PC-9 (cell line): ENCODE measurements at regions not wholly inside any gene's neighbourhood (a gene's known extent, or its start where the extent isn't known, plus 50 kb on each side); places are given as distances from the start of the nearest gene placed in this dataset.

Experiments used
- BruUV-seq: library from RNA; stranded (reverse); fragments of 400-500 nt; replicated peaks from 2 replicates; lab custom pipeline; 2021; lab: Mats Ljungman, UMichigan
- CTCF ChIA-PET: fragments of 300-600 bp; sonication (Branson Sonifier 250); formaldehyde crosslinking; loops from one replicate; lab custom pipeline; 2022; ENCODE audit warnings: antibody characterized with exemption; lab: Charles Lee
- POLR2A ChIA-PET: fragments of 300-600 bp; sonication (Branson Sonifier 250); formaldehyde crosslinking; loops from one replicate; lab custom pipeline; 2022; ENCODE audit warnings: antibody characterized with exemption; ENCODE audit not compliant: unreplicated experiment; lab: Charles Lee
- DNase-seq, 2 experiments: peaks; one replicate each; pipeline versions ENCODE4 v3.0.0 to v3.0.0-alpha.2; 2015 to 2022; ENCODE audit warnings: mixed read lengths in 1 of 2
- H2AFZ ChIP-seq: fragments of 200-600 bp; sonication (generic); 2 replicates; pipeline ENCODE4 v1.8.1; 2017; ENCODE audit warnings: antibody characterized with exemption
- H3F3A ChIP-seq: fragments of 200-600 bp; sonication (generic); 2 replicates; pipeline ENCODE4 v1.8.1; 2017; ENCODE audit warnings: antibody characterized with exemption, mild to moderate bottlenecking, low read depth; ENCODE audit not compliant: insufficient read depth
- H3K27ac ChIP-seq: fragments of 200-600 bp; sonication (generic); 2 replicates; pipeline ENCODE4 v1.6.1; 2016; ENCODE audit warnings: mixed run types
- H3K27me3 ChIP-seq: fragments of 200-600 bp; sonication (generic); 2 replicates; pipeline ENCODE4 v1.6.1; 2016; ENCODE audit warnings: low read depth, mixed run types; ENCODE audit not compliant: insufficient read depth
- H3K36me3 ChIP-seq: fragments of 200-600 bp; sonication (generic); 2 replicates; pipeline ENCODE4 v1.6.1; 2016; ENCODE audit warnings: low read depth, mixed run types
- H3K4me1 ChIP-seq: fragments of 200-600 bp; sonication (generic); replicated peaks from 2 replicates; pipeline ENCODE4 v1.6.1; 2016; ENCODE audit warnings: mixed run types; ENCODE audit not compliant: insufficient read depth
- H3K4me2 ChIP-seq: fragments of 200-600 bp; sonication (generic); 2 replicates; pipeline ENCODE4 v1.6.1; 2017; ENCODE audit warnings: mixed run types
- H3K4me3 ChIP-seq: fragments of 200-600 bp; sonication (generic); 2 replicates; pipeline ENCODE4 v1.6.1; 2016; ENCODE audit warnings: mixed run types
- H3K79me2 ChIP-seq: fragments of 200-600 bp; sonication (generic); 2 replicates; pipeline ENCODE4 v1.6.1; 2017; ENCODE audit warnings: low read depth, mixed run types
- H3K9me2 ChIP-seq: fragments of 200-600 bp; sonication (generic); 2 replicates; pipeline ENCODE4 v1.8.1; 2017; ENCODE audit warnings: mild to moderate bottlenecking; ENCODE audit not compliant: insufficient read depth
- H3K9me3 ChIP-seq: fragments of 200-600 bp; sonication (generic); 2 replicates; pipeline ENCODE4 v1.8.1; 2016; ENCODE audit warnings: low read depth; ENCODE audit not compliant: insufficient read depth
- H4K20me1 ChIP-seq: fragments of 200-600 bp; sonication (generic); 2 replicates; pipeline ENCODE4 v1.8.1; 2017; ENCODE audit not compliant: insufficient read depth
- EZH2 ChIP-seq: fragments of 200-600 bp; sonication (generic); IDR thresholded peaks from 2 replicates; pipeline ENCODE4 v1.8.0; 2017; ENCODE audit warnings: antibody characterized with exemption, low read depth
- intact Hi-C: fragments of 100-400 bp; cut with micrococcal nuclease; formaldehyde crosslinking; loops from one replicate; pipeline ENCODE4 v1.10.0; 2022; ENCODE audit not compliant: unreplicated experiment
- TF ChIP-seq, protein P1 (sequence below): fragments of 200-600 bp; sonication (generic); conservative IDR thresholded peaks from 2 replicates; pipeline ENCODE4 v1.6.1; 2017; ENCODE audit warnings: mixed run types, antibody characterized with exemption, mild to moderate bottlenecking, moderate library complexity

DNA sequence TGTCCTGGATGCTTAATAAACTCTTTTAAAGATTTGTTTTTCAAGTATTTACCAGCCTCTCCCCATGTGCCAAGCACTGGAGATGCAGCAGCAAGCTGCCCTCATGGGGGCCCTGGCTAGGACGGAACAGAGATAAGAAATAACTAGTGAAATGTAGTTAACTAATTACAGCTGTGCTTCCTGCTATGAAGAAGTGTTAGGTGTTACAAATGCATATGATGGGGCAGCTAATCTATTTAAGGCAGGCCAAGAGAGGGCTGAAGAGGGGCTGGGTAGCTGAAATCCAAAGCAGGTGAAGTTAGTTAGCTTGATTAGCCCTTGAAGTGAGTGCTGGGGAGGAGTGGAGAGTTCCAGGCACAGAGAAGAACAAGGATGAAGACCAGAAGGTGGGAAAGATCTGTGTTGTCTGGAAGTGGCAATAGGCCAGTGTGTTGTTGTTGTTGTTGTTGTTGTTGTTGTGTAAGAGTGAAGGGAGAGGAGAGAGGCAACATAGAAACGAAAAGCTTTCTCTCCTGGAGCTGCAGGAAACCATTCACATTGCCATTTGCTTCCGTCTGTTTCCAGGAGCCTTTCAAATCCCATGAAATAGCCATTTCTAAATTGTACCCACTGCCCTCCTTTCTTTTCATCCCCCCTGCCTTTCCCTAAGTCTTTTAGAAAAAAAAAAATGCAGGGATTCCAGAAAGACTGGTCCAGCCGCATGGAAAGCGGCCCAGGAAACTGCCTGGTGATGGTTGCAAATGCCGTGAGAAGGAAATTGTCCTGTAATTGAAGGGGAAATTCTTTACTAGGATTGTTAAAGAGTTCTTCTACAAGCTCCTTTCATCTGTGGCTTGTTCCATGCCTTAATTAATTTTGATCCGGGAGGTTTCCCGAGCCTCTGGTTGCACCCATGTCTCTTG, 119.6 kb downstream of the TFAP2C start:
- POLR2A ChIA-PET = no interaction called here
- Histone ChIP-seq H3F3A (peaks cover 10% of the 10 kb centered on the region; the same call in 1 of the 2 replicates), H3K36me3 (no peaks in the 10 kb centered on the region), H2AFZ (peak overlapping the region; percentile 10; the same call in 1 of the 2 replicates), H3K9me3 (no peaks in the 10 kb centered on the region), H3K4me2 (peak overlapping the region; percentile 53), H3K27ac (peak overlapping the region; percentile 58), H3K4me1 (peaks cover 41% of the 10 kb centered on the region), H3K79me2 (no peaks in the 10 kb centered on the region), H4K20me1 (no peaks in the 10 kb centered on the region), H3K9me2 (no peaks in the 10 kb centered on the region), H3K4me3 (no peak overlapping the region; the same call in 1 of the 2 replicates), H3K27me3 (no peaks in the 10 kb centered on the region)
- TF ChIP-seq EZH2 = no peak
- TF ChIP-seq, protein P1, sequence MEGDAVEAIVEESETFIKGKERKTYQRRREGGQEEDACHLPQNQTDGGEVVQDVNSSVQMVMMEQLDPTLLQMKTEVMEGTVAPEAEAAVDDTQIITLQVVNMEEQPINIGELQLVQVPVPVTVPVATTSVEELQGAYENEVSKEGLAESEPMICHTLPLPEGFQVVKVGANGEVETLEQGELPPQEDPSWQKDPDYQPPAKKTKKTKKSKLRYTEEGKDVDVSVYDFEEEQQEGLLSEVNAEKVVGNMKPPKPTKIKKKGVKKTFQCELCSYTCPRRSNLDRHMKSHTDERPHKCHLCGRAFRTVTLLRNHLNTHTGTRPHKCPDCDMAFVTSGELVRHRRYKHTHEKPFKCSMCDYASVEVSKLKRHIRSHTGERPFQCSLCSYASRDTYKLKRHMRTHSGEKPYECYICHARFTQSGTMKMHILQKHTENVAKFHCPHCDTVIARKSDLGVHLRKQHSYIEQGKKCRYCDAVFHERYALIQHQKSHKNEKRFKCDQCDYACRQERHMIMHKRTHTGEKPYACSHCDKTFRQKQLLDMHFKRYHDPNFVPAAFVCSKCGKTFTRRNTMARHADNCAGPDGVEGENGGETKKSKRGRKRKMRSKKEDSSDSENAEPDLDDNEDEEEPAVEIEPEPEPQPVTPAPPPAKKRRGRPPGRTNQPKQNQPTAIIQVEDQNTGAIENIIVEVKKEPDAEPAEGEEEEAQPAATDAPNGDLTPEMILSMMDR = no peak
- DNase-seq = peak; percentile 55 to 84
- no TSS peak for BruUV-seq
- CTCF ChIA-PET = interaction anchor here (0.6 kb wide), 1 partner anchor 25 kb away, joined by 3 read pairs; no protein-coding TSS in a partner anchor
- intact Hi-C loops = no loop called here

DNA sequence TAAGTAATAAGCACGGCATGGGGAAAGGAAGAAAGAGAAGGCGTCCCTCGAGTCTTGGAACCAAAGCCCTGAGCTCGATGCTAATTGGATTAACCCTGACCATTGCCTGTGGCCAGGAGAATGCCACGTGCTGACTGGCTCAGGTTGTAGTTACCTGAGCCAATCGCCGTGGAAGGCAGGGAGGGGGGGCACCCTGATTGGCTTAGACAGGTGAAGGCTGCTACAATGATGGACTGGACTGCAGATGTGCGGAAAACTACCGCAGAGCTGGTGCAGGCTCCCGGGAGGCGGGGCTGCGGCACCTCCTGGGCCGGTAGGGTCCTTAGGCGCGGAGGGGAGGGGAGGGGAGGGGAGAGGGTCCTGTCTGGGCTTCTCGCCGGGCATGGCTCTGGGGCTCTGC, 121.3 kb downstream of the TFAP2C start:
- peaks cover 10% of the 10 kb centered on the region; the same call in 1 of the 2 replicates for H3F3A ChIP-seq
- H3K27me3 ChIP-seq = no peaks in the 10 kb centered on the region
- H3K27ac ChIP-seq = no peak overlapping the region
- no peak for DNase-seq
- H3K79me2 ChIP-seq = no peaks in the 10 kb centered on the region
- no peak overlapping the region for H3K4me2 ChIP-seq
- CTCF ChIA-PET = interaction anchor here (0.5 kb wide), 1 partner anchor 9 kb away, joined by 3 read pairs; no protein-coding TSS in a partner anchor
- BruUV-seq = no TSS peak
- POLR2A ChIA-PET = no interaction called here
- H2AFZ ChIP-seq = no peak overlapping the region
- H4K20me1 ChIP-seq = no peaks in the 10 kb centered on the region
- intact Hi-C loops = no loop called here
- peaks cover 41% of the 10 kb centered on the region for H3K4me1 ChIP-seq
- H3K36me3 ChIP-seq = no peaks in the 10 kb centered on the region
- H3K4me3 ChIP-seq = no peak overlapping the region
- no peaks in the 10 kb centered on the region for H3K9me2 ChIP-seq
- no peaks in the 10 kb centered on the region for H3K9me3 ChIP-seq
- TF ChIP-seq, protein P1 = no peak
- no peak for TF ChIP-seq EZH2

DNA sequence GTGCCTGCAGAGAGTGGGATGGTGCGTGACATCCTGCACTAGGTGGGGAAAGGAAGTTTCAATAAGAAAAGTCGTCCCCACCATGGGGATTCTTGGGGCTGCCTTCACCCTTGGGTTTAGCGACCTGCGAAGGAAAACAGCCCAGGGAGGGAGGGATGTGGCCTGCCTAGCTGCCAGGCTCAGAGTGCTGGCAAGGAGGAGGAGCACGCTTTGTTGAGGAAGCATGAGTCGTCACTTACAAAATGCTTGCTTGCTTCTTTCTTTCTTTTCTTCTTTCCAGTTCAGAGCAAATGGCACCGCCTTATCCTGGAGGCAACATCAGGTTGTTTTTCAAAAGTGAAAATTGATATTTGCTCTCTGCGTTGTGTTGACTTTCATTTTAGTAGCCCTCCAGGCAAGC, 123.2 kb downstream of the TFAP2C start:
- no peaks in the 10 kb centered on the region for H3K27me3 ChIP-seq
- H3K4me1 ChIP-seq = peaks cover 41% of the 10 kb centered on the region
- peak overlapping the region; percentile 3; the same call in 1 of the 2 replicates for H3K27ac ChIP-seq
- peak; percentile 38 to 48 for DNase-seq
- POLR2A ChIA-PET = no interaction called here
- intact Hi-C loops = no loop called here
- peak overlapping the region; percentile 17; the same call in 1 of the 2 replicates for H3K4me2 ChIP-seq
- no peaks in the 10 kb centered on the region for H3K9me3 ChIP-seq
- H4K20me1 ChIP-seq = no peaks in the 10 kb centered on the region
- TF ChIP-seq, protein P1 = no peak
- no peak for TF ChIP-seq EZH2
- H2AFZ ChIP-seq = peak overlapping the region; percentile 0; the same call in 1 of the 2 replicates
- H3K4me3 ChIP-seq = no peak overlapping the region
- CTCF ChIA-PET = no interaction called here
- H3K79me2 ChIP-seq = no peaks in the 10 kb centered on the region
- no peaks in the 10 kb centered on the region for H3K9me2 ChIP-seq
- H3K36me3 ChIP-seq = no peaks in the 10 kb centered on the region
- BruUV-seq = no TSS peak
- peaks cover 10% of the 10 kb centered on the region; the same call in 1 of the 2 replicates for H3F3A ChIP-seq
